Right kidney (tissue), 1 donor: ENCODE measurements at regions not wholly inside any gene's neighbourhood (a gene's known extent, or its start where the extent isn't known, plus 50 kb on each side); places are given as distances from the start of the nearest gene placed in this dataset.
"Not testable (repeated sequence)": the region's sequence is repeated elsewhere in the genome, so short reads cannot be mapped to it uniquely, and the experiment has no call there.

ENCODE experiments used
- DNase-seq: peaks from one replicate; pipeline ENCODE4 v3.0.0-alpha.2; 2016

DNA sequence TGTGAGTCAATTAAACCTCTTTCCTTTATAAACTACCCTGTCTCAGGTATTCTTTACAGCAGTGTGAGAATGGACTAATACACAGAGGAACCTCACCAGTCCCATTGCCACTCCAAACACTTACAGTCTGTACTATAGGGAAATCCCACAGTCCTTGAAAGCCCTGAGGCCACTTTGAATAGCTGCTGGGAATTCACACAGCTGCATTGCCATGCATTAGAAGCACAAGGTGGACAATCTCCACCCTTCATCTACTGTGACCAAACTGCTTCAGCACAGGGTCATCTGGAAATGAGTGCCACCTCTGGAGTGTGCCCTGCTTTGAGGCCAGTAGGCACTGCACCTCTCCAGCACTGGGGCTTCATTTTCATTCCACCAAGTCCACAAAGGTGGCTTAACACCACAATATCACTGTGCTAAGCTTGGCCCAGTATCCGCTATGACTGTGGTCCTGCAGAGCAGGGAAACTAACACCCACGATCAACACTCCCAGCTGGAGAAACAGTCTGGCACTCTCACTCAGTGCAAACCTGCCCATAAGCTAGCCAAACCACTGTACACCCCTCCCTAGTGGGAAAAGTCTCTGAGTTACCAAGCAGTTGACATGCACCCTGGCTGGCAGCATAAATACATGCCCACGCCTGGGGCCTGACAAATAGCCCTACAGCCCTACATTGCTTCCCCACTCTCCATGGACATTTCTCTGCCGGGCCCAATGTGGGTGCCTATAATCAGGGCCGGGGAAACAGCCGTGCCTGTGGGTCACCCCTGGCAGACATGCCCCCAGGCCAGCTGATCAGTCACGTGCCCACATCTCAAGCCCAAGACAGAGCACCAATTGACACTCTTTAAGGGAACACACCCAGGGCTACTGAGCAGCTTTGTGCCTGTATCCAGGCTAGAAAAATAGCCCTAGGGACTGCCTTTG is 294.3 kb upstream of the MGAT4C start:
- no peak for DNase-seq

DNA sequence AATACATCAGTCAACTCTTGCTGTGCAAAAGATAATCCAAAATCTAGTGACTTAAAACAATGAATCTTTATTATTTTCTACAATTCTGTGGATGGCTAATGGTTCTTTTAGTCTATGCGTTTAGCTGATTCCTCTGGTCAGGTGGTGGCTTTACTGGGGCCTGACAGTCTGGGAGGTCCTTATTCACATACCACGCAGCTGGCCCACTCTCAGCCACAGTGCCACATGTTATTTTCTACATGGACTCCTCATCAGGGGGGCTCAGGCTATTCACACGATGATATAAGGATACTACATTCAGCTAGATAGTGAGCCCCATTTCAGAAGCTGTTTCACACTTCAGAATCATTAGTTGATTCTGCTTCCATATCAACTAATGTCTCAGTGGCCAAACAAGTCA is 287.5 kb upstream of the MGAT4C start:
- no peak for DNase-seq

DNA sequence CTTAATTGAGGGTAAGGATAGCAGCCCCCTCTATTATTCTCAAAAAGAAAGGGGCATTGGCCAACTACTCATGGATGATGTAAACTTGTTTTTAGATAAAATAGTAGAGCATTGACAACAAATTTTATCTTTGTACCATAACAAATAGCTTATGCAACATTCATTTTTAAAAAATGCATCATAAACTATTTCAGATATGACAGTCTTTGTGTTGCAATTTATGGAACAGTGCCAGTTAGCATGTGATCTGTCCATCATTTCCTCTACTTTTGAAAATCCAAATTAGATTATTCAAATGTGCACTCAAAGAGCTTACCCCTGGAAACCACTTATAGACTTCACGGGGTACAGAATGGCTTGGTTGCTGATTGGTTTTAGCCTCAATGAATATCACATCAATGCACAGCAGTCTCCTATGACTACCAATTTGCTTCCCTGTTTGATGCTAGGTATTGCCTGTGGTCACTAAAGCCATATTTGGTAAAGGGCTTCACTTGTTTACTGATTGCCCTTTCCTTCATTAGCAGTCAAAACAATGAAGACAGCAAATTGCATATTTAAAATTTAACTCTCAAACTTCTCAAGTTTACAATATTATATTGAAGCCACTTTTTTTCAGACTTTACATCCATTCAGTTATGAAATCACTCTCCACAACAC is 274.9 kb upstream of the MGAT4C start:
- DNase-seq = no peak

DNA sequence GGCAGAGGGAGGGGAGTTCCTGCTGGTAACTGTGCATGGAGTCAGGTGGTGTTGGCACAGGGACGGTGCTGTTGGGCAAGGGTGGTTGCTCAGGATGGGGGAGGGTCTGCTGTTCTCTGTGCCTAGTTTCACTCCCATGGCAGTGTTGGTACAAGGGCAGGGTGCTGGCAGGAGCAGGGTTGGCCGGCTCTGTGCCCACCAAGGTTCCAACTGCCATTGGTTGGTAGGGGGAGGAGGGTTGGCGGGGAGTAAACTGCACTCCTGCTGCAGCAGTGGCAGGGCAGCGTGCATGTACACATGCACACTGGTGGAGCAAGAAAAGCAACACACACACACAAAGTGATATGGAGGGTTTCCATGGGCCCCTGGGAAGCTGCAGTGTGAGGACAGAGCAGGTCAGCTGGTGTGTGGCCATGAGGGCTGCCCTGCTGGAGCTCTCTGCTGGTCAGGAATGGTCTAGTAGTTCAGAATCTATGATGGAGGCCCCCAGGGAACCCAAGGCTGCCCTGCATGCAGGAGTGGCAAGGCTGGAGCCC is 269.9 kb upstream of the MGAT4C start:
- DNase-seq = no peak

DNA sequence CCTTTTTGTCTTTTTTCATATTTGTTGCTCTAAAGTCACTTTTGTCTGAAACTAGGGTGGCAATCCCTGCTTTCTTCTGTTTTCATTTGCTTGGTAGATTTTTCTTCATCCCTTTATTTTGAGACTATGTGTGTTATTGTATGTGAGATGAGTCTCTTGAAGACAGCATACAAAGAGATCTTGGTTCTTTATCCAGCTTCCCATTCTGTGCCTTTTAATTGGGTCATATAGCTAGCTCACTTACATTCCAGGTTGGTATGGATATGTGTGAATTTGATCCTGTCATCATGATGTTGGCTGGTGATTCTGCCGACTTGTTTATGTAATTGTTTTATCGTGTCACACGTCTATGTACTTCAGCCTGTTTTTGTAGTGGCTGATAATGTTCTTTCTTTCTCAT is 267.7 kb upstream of the MGAT4C start:
- DNase-seq = no peak

DNA sequence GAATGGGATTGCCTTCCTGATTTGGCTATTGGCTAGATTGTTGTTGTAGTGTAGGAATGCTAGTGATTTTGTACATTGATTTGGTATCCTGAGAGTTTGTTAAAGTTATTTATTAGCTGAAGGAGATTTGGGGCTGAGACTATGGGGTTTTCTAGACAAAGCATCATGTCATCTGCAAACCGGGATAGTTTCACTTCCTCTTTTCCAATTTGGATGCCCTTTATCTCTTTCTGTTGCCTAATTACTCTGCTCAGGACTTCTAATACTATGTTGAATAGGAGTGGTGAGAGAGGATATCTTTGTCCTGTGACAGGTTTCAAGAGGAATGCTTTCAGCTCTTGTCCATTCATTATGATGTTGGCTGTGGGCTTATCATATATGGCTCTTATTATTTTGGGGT is 265.7 kb upstream of the MGAT4C start:
- no peak for DNase-seq

DNA sequence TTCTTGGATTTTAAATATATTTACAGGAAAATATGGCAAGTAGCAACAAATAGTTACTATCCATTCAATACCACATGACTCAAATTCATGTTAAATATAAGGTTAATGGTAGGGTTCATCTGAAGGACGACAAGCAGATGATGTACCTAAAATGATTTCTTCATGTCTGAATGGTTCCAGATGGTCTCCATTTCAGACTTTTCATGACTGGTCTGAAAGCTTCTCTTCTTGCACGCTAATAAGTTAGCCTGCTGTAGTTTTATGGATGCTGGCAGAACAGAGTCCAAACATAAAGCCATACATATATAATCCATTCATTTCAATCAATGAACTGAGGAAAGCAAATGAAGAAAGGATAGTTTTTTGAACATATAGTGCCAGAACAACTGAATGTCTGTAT is 257.0 kb upstream of the MGAT4C start:
- no peak for DNase-seq

DNA sequence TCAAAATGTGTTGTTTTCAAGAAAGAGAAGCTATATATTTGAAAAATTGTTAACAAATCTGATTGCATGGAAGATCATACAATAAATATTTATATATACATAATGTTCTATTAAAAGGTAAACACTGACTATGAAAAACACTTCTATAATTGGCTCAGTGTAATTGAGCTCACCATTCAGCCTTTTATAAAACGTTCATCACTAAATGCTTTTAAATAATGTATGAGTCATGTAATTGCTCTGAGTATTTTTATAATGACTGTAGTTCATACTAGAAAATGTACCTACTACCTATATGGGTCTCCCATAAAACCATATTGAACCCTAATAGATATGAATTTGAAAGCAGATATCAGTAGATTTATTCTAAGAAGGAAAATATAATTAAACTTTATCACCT is 240.4 kb upstream of the MGAT4C start:
- no peak for DNase-seq

DNA sequence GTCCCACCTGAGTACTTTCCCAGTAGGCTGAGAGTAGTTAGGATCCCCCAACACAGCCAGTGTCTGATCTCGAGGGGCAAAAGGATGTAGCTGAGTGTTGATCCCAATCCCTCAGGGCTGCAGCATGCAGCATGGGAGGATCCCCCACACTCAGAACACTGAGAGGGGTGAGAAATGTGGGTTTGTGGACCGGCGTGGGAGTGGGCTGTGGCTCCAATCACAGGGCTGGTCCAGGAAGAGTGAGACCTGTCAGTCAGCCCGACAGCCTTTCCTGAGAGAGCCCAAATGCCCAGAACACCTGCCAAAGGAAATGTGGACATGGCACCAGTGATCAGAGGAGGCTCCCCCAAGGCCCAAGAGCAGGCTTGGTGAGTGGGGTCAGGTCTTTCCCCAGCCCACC is 228.3 kb upstream of the MGAT4C start:
- no peak for DNase-seq

DNA sequence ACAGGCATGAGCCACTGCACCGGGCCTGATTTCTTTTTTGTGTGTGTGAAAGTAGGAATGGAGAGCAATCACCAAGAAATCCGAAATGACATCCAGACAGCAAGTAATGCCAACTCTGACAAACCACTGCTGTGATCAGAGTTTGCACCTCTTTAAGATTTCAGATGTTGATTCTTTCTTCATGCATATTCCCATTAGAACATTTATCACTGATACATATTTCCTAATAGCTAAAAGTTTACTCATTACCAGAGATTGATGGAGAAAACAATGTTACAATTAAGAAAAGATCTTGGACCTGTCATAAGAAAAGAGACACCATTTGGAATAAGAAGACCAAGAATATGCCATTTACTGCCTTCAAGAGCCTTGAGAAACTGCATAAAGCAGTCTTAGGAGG is 217.0 kb upstream of the MGAT4C start:
- no peak for DNase-seq

DNA sequence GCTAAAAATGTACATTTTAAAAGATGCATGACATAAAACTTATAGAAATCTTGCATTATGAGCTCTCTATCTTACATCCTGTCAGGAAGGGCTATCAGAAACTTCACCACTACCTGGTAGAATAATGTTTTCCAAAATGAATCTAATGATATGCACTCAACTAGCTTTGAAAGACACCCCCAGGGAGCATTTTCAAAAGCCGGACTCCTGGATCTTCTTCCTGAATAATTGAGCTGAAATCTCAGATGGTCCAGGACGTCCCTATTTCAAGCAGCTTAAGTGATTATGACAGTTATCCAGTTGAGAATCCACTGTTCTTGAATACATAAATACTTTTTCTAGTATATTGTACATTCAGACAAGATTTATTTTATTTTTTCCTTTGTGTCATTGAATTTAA is 200.6 kb upstream of the MGAT4C start:
- DNase-seq = no peak

DNA sequence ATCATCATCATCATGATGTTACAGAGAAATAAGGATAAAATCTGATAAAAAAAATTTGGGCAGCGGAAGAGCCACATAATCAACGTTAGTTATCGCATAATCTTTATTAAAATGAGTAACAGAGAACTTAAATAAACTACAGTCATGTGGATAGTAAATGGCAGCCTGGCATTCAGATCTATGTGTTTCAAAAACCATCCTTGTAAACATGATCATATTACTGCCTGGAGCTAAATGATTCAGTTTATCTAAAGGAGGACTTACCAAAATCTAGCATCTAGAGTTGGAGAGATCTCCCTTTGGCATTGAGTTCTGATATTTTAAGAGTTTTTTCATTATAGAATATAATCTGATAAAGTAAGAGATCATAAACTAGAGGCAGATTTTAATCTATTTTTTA is 200.1 kb upstream of the MGAT4C start:
- DNase-seq = no peak

DNA sequence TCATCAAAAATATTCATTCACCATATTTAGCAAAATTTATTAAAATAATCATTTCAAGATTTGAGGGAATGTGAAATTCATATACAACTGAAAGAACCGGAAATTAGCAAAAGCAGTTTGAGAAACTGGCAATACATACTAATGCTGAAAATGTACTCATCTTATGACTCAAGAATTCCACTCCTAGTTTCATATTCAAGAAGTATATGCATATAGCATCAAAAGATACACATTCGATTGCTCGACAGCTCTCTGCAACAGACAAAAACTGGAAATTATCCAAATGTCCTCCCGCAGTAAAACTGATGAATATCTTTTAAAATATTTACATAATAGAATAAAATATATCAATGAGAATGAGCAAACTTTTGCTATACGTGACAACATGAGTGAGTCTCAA is 189.2 kb upstream of the MGAT4C start:
- DNase-seq = no peak

DNA sequence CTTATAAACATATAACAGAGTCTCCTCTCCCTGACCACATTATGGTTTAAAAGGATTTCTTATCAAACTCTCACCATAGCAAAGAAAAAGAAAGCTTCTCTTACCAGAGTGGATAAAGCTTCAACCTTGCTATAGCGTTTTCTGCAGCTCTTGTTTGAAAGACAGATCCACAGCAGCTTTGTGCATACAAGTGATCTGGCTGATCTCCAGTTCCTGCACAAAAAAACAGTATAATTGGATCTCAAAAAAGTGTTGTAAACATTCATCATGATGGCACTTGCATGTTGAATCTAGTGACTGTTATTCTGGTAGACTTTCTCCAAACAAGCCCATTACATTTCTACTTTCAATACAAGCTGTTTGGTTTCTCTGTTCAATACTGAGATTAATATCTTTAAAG is 178.9 kb upstream of the MGAT4C start:
- DNase-seq = no peak

DNA sequence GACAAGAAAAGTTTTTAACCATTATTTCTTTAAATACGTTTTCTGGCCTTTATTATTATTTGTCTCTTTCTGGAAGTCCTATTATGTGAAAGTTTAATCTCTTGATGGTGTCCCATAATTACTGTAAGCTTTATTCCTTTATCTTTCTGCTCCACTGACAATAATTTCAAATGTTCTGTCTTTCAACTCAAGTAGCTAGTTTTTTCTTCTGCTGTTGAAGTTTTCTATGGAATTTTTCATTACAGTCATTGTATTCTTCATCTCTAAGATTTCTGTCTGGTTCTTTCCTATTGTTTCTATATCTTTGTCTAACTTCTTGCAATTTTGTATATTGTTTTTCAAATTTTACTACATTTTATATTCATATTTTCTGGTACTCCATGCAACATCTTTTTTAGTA is 173.6 kb upstream of the MGAT4C start:
- no peak for DNase-seq

DNA sequence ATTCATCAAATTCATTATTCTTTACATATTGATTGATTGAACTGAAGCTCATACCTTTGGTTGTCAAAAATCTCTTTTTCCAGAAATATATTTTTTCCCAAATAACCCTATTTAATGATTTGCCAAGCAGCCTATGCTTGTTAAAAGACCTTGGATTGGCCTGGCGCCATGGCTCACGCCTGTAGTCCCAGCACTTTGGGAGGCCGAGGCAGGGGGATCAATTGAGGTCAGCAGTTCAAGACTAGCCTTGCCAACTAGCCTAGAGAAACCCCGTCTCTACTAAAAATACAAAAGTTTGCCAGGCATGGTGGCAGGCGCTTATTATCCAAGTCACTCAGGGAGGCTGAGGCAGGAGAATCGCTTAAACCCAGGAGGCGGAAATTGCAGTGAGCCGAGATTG is 165.1 kb upstream of the MGAT4C start:
- DNase-seq = no peak

DNA sequence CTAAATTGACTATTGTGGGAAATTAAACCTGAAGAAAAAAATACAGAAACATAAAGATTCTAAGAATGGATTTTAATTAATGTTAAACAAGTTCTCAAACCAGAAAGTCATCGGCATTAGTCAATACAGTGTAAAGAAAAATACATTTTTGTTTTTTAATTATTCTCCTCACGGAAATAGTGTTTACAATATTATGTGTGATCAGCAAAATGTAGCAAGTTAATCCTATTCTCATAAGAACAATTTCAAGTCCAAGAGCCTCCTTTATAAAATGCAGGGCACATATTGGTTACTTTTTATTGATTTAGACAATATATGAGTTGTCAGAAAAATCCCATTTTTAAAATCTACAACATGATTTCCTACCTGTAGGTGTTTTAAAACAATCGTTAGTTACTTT is 158.0 kb upstream of the MGAT4C start:
- DNase-seq = no peak

DNA sequence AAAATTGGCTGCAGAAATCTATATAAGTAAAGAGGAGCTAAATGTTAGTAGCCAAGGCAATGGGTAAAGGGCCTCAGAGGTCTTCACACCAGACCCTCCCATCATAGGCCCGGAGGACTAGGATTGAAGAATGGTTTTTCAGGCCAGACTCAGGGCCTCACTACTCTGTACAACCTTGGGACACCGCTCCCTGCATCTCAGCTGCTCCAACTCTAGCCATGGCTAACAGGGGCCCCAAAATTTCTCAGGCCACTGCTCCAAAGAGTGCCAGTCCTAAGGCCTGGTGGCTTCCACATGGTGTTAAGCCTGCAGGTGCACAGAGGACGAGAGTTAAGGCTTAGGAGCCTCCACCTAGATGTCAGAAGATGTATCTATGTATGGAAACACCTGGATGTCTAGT is 155.5 kb upstream of the MGAT4C start:
- DNase-seq = no peak

DNA sequence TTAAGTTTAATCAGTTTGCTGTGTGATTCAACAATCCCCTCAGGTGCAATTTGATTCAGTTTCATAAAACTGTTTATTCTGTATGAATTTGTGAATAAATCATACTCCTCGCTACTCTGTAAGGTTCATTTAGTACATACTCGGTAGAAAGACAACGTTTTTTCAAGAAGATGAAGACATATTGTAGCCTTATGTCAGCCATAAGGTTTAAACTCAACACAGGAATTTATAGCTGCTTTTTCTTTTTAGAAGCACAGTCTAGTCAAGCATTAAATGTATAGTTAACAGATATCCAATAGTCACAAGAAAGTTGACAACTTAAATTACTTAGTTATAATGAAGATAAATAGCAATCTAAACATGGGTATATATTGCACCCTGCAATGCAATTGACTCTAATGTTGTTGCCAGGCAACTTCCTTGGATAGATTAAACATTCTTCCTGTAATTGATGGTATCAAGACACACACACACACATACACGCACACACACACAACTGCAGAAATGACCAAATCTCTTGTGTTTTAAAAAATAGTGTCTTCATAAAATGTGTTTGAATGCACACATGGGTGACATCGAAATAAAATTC is 151.5 kb upstream of the MGAT4C start:
- DNase-seq = no peak

DNA sequence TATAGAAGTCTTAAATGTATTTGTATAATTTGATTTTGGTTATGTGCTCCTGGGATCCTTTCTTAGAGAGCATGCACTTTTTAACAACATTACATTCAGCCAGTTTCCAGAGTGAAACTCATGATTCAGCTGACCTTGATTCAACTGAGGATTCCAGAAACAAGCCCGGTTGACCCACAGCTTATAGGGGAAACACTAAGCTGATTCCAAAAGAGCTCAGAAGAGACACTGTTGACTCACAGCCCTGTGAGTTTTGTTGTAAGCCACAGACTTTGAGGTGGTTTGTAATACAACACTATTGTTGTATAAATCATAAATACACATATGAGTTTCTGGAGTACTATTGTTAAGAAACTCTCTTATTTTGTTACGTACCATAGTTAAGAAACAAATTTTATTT is 133.8 kb upstream of the MGAT4C start:
- DNase-seq = no peak

DNA sequence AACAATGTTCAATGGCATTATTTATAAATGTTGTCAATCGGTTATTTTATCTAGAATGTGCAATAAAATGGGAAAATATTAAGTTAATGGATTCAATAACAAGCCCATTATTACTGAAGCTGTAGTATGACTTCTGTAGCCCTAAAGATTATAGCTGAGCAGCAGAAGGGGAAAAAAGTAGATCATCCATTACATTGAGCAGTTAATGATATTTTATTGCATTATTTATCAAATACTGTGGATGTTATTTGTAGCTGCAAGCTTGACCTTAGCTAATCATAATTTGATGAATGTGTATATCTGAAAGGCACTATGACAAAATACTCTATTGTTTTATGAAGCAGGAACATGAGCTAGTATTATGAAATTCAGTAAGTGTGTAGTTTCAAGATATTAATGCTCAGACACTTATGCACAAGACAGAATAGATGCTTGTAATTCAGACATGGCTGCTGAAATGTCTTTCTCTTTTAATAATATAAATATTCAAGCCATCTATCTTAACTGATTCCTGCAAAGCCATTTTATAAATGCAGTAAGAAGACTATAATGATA is 131.5 kb upstream of the MGAT4C start:
- DNase-seq = no peak

DNA sequence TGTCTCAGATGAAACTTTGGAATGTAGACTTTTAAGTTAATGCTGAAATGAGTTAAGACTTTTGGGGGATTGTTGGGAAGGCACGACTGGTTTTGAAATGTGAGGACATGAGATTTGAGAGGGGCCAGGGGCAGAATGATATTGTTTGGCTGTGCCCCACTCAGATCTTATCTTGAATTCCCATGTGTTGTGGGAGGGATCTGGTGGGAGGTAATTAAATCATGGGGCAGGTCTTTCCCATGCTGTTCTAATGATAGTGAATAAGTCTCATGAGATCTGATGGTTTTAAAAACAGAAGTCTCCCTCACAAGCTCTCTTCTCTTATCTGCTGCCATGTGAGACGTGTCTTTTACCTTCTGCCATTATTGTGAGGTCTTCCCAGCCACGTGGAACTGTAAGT is 127.6 kb upstream of the MGAT4C start:
- DNase-seq = not testable (repeated sequence)

DNA sequence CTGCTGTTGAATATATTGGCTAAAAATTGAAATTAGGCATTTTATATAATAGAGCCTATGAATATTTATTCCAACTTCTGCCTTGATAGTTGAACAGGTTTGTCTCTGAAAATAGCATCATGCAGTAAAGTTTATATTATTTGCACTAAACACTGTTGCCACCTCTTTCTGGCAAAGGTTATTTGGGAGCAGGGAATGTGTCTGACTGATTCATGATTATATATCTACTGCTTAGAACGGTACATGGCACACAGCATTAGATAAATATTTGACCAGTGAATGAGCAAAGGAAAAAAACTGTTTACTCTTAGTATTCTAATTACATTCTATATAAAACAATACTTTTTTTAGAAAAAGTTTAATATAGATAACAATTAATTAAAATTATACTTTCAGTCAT is 123.1 kb upstream of the MGAT4C start:
- no peak for DNase-seq
